CD14-positive monocyte (primary cell): ENCODE measurements at regions not wholly inside any gene's neighbourhood (a gene's known extent, or its start where the extent isn't known, plus 50 kb on each side); places are given as distances from the start of the nearest gene placed in this dataset.
A peak's percentile ranks its signal among the peaks of the same experiment; 100 is the strongest.

Source experiments
- DNase-seq, 3 donors: peaks; one replicate each; pipeline ENCODE4 v3.0.0-alpha.2; 2011 to 2022
- H2AFZ ChIP-seq: 2 replicates; pipeline ENCODE4 v1.6.0; 2012; ENCODE audit warnings: mild to moderate bottlenecking, low read depth, low read length, inconsistent platforms; ENCODE audit not compliant: insufficient read depth, poor library complexity, severe bottlenecking
- H3K27ac ChIP-seq, 2 donors: 1 replicate in 1 of 2; 2 replicates in 1 of 2; pipeline ENCODE4 v1.5.1; 2012 to 2013; ENCODE audit warnings: low read length in 2 of 2, control low read depth in 1 of 2, inconsistent platforms in 1 of 2, low read depth in 1 of 2, mild to moderate bottlenecking in 1 of 2
- H3K27me3 ChIP-seq, 2 donors: one replicate each; pipeline versions ENCODE4 v1.6.0 to v1.6.1; 2011 to 2013; ENCODE audit warnings: low read length in 2 of 2; ENCODE audit not compliant: control insufficient read depth in 2 of 2, insufficient read depth in 2 of 2
- H3K36me3 ChIP-seq, 2 donors: replicated peaks in 1 of 2; 1 replicate in 1 of 2; 2 replicates in 1 of 2; pipeline versions ENCODE4 v1.5.1 to v1.6.1; 2012 to 2013; ENCODE audit warnings: low read length in 2 of 2, control low read depth in 1 of 2, inconsistent platforms in 1 of 2, mild to moderate bottlenecking in 1 of 2; ENCODE audit not compliant: insufficient read depth in 2 of 2, control insufficient read depth in 1 of 2
- H3K4me1 ChIP-seq, 2 donors: 1 replicate in 1 of 2; 2 replicates in 1 of 2; pipeline versions ENCODE4 v1.5.1 to v1.6.1; 2012 to 2013; ENCODE audit warnings: low read length in 2 of 2, control low read depth in 1 of 2, inconsistent platforms in 1 of 2, mild to moderate bottlenecking in 1 of 2, moderate library complexity in 1 of 2; ENCODE audit not compliant: insufficient read depth in 2 of 2, control insufficient read depth in 1 of 2
- H3K4me2 ChIP-seq: replicated peaks from 2 replicates; pipeline ENCODE3; 2012; ENCODE audit warnings: low read length, moderate library complexity, mild to moderate bottlenecking; ENCODE audit not compliant: poor library complexity, severe bottlenecking; ENCODE audit errors: extremely low read depth
- H3K4me3 ChIP-seq, 3 experiments: fragments of 200-600 bp in 1 of 3; sonication (generic) in 1 of 3; replicated peaks in 1 of 3; 1 replicate in 2 of 3; 2 replicates in 1 of 3; pipeline ENCODE4 v1.5.1; 2011 to 2013; ENCODE audit warnings: low read length in 3 of 3, mild to moderate bottlenecking in 3 of 3, control low read depth in 2 of 3, low read depth in 2 of 3, inconsistent platforms in 1 of 3, moderate library complexity in 1 of 3
- H3K79me2 ChIP-seq: 2 replicates; pipeline ENCODE4 v1.6.0; 2012; ENCODE audit warnings: mild to moderate bottlenecking, control low read depth, inconsistent platforms, low read length, moderate library complexity; ENCODE audit not compliant: insufficient read depth
- H3K9ac ChIP-seq: 2 replicates; pipeline ENCODE4 v1.6.0; 2017; ENCODE audit warnings: low read length, mild to moderate bottlenecking; ENCODE audit not compliant: insufficient read depth, poor library complexity, severe bottlenecking
- H3K9me3 ChIP-seq, 2 donors: replicated peaks in 1 of 2; 1 replicate in 1 of 2; 2 replicates in 1 of 2; pipeline versions ENCODE4 v1.5.1 to v1.6.1; 2012 to 2013; ENCODE audit warnings: low read length in 2 of 2, control low read depth in 1 of 2; ENCODE audit not compliant: control insufficient read depth in 1 of 2, insufficient read depth in 1 of 2
- H4K20me1 ChIP-seq: 2 replicates; pipeline ENCODE4 v1.6.0; 2012; ENCODE audit warnings: mild to moderate bottlenecking, low read length, control low read depth, moderate library complexity; ENCODE audit not compliant: insufficient read depth
- H3K27ac Mint-ChIP-seq, 7 donors: one replicate each; pipeline ENCODE4 v1.8.0; 2020; ENCODE audit warnings: mild to moderate bottlenecking in 7 of 7, mixed read lengths in 7 of 7, moderate library complexity in 6 of 7, inconsistent platforms in 2 of 7
- H3K27me3 Mint-ChIP-seq, 3 donors: one replicate each; pipeline ENCODE4 v1.8.0; 2021 to 2022; ENCODE audit warnings: low read depth in 3 of 3, mild to moderate bottlenecking in 3 of 3, mixed read lengths in 3 of 3, moderate library complexity in 3 of 3, inconsistent platforms in 1 of 3
- H3K36me3 Mint-ChIP-seq, 2 donors: one replicate each; pipeline ENCODE4 v1.8.0; 2020; ENCODE audit warnings: mixed read lengths in 2 of 2, inconsistent platforms in 1 of 2, mild to moderate bottlenecking in 1 of 2
- H3K4me1 Mint-ChIP-seq: one replicate; pipeline ENCODE4 v1.8.0; 2020; ENCODE audit warnings: mild to moderate bottlenecking, mixed read lengths
- H3K4me3 Mint-ChIP-seq, 2 donors: one replicate each; pipeline ENCODE4 v1.8.0; 2020; ENCODE audit warnings: mild to moderate bottlenecking in 2 of 2, mixed read lengths in 2 of 2, moderate library complexity in 1 of 2
- H3K9me3 Mint-ChIP-seq, 7 donors: one replicate each; pipeline ENCODE4 v1.8.0; 2020 to 2022; ENCODE audit warnings: mixed read lengths in 7 of 7, mild to moderate bottlenecking in 6 of 7, moderate library complexity in 6 of 7, inconsistent platforms in 2 of 7
- CTCF ChIP-seq: fragments of 200-600 bp; IDR thresholded peaks from one replicate; pipeline ENCODE4 v1.8.0; 2022; ENCODE audit warnings: antibody characterized with exemption, mild to moderate bottlenecking
- WGBS: methylation state at CpG from one replicate; pipeline ENCODE4 v1.1.5; 2013; ENCODE audit warnings: missing lambda C conversion rate; ENCODE audit not compliant: insufficient coverage; 5-methylcytosine and 5-hydroxymethylcytosine counted together
- intact Hi-C, 2 donors: fragments of 100-400 bp; cut with micrococcal nuclease; formaldehyde crosslinking; loops; one replicate each; pipeline versions ENCODE4 v1.15.0 to v1.15.1; 2023

- no peak for DNase-seq
- TF ChIP-seq CTCF, result no peak
- Mint-ChIP-seq H3K36me3 (no peaks in the 10 kb centered on the region), H3K27me3 (peaks cover 0 to 4% (median 0%) of the 10 kb centered on the region in 3 donors), H3K9me3 (peaks cover 0 to 12% (median 4%) of the 10 kb centered on the region in 7 donors), H3K27ac (no peak overlapping the region), H3K4me3 (no peak overlapping the region), H3K4me1 (no peaks in the 10 kb centered on the region)
- Histone ChIP-seq H3K79me2 (no peaks in the 10 kb centered on the region), H3K4me3 (no peak overlapping the region), H2AFZ (no peak overlapping the region), H4K20me1 (no peaks in the 10 kb centered on the region), H3K4me1 (no peaks in the 10 kb centered on the region), H3K27me3 (no peaks in the 10 kb centered on the region), H3K9ac (no peak overlapping the region), H3K36me3 (no peaks in the 10 kb centered on the region), H3K27ac (no peak overlapping the region), H3K9me3 (peaks cover 2 to 4% of the 10 kb centered on the region in 2 donors), H3K4me2 (no peak overlapping the region)
- intact Hi-C loops, result no loop called here
- WGBS, result 87% methylated on average over 4 of the region's 5 CpGs
Measured at GRCh38 chr1:166300767-166301166, 134.0 kb upstream of the FAM78B start.

GRCh38 chr1:166302989-166303758 is 136.4 kb upstream of the FAM78B start:
- Histone ChIP-seq H3K9ac (no peak overlapping the region), H3K27me3 (no peaks in the 10 kb centered on the region), H3K36me3 (no peaks in the 10 kb centered on the region), H3K4me2 (no peak overlapping the region), H2AFZ (no peak overlapping the region), H3K9me3 (peaks cover 0 to 4% of the 10 kb centered on the region in 2 donors), H3K4me1 (no peaks in the 10 kb centered on the region), H3K4me3 (no peak overlapping the region), H3K27ac (no peak overlapping the region), H3K79me2 (no peaks in the 10 kb centered on the region), H4K20me1 (no peaks in the 10 kb centered on the region)
- no peak for TF ChIP-seq CTCF
- WGBS, result 73% methylated on average over 3 of the region's 7 CpGs
- peak overlapping the region in 1 of 7 donors; percentile 61 for H3K27ac Mint-ChIP-seq
- peaks cover 0 to 4% (median 0%) of the 10 kb centered on the region in 3 donors for H3K27me3 Mint-ChIP-seq
- H3K4me3 Mint-ChIP-seq, result no peak overlapping the region
- no peak for DNase-seq
- no peaks in the 10 kb centered on the region for H3K4me1 Mint-ChIP-seq
- intact Hi-C loops, result no loop called here
- no peaks in the 10 kb centered on the region for H3K36me3 Mint-ChIP-seq
- peaks cover 0 to 12% (median 3%) of the 10 kb centered on the region in 7 donors for H3K9me3 Mint-ChIP-seq
